A673 (cell line): ENCODE measurements at regions not wholly inside any gene's neighbourhood (a gene's known extent, or its start where the extent isn't known, plus 50 kb on each side); places are given as distances from the start of the nearest gene placed in this dataset.

Experiments used
- BruUV-seq: library from RNA; stranded (reverse); fragments of 400-500 nt; replicated peaks from 2 replicates; lab custom pipeline; 2021; lab: Mats Ljungman, UMichigan
- CTCF ChIA-PET: fragments of 300-600 bp; sonication (Branson Sonifier 250); formaldehyde crosslinking; loops from one replicate; lab custom pipeline; 2022; ENCODE audit warnings: antibody characterized with exemption; lab: Charles Lee
- POLR2A ChIA-PET: fragments of 300-600 bp; sonication (Branson Sonifier 250); formaldehyde crosslinking; loops from one replicate; lab custom pipeline; 2022; ENCODE audit warnings: antibody characterized with exemption; ENCODE audit not compliant: low non-redundant PET; lab: Charles Lee
- DNase-seq: peaks from one replicate; pipeline ENCODE4 v3.0.0-alpha.2; 2015; ENCODE audit warnings: low spot score
- H3K27ac ChIP-seq: fragments of 200-600 bp; sonication (generic); 2 replicates; pipeline ENCODE4 v1.5.1; 2016; ENCODE audit warnings: mixed run types, low read depth, mild to moderate bottlenecking, mixed read lengths, antibody characterized with exemption, low read length; ENCODE audit not compliant: poor library complexity, severe bottlenecking
- H3K27me3 ChIP-seq: fragments of 200-600 bp; sonication (generic); replicated peaks from 2 replicates; pipeline ENCODE4 v1.6.1; 2017; ENCODE audit warnings: mixed run types, low read depth, mild to moderate bottlenecking, mixed read lengths, antibody characterized with exemption, low read length; ENCODE audit not compliant: insufficient read depth, poor library complexity
- H3K36me3 ChIP-seq: fragments of 200-600 bp; sonication (generic); 2 replicates; pipeline ENCODE4 v1.6.1; 2016; ENCODE audit warnings: mixed run types, mild to moderate bottlenecking, mixed read lengths, antibody characterized with exemption, low read length; ENCODE audit not compliant: insufficient read depth, poor library complexity, severe bottlenecking
- H3K4me1 ChIP-seq: fragments of 200-600 bp; sonication (generic); 2 replicates; pipeline ENCODE4 v1.6.1; 2017; ENCODE audit warnings: mixed run types, mild to moderate bottlenecking, mixed read lengths, antibody characterized with exemption, low read length; ENCODE audit not compliant: insufficient read depth, poor library complexity, severe bottlenecking
- H3K4me3 ChIP-seq: fragments of 200-600 bp; sonication (generic); 2 replicates; pipeline ENCODE4 v1.5.1; 2016; ENCODE audit warnings: low read depth, mixed run types, mild to moderate bottlenecking, mixed read lengths, low read length; ENCODE audit not compliant: poor library complexity, severe bottlenecking
- H3K9me3 ChIP-seq: fragments of 200-600 bp; sonication (generic); 2 replicates; pipeline ENCODE4 v1.6.1; 2016; ENCODE audit warnings: mixed run types, low read depth, mild to moderate bottlenecking, mixed read lengths, antibody characterized with exemption, low read length; ENCODE audit not compliant: poor library complexity, severe bottlenecking
- CTCF ChIP-seq: fragments of 300-800, 200-600 bp; sonication (generic); conservative IDR thresholded peaks from 2 replicates; pipeline ENCODE4 v1.5.1; 2017; ENCODE audit warnings: low read depth, mild to moderate bottlenecking, antibody characterized with exemption, low read length, moderate library complexity, mixed read lengths
- EZH2 ChIP-seq: fragments of 200-600 bp; sonication (generic); IDR thresholded peaks from 2 replicates; pipeline ENCODE4 v1.6.1; 2017; ENCODE audit warnings: borderline replicate concordance, low read depth, mild to moderate bottlenecking, mixed read lengths, antibody characterized with exemption, low read length; ENCODE audit not compliant: poor library complexity, severe bottlenecking
- intact Hi-C: fragments of 100-400 bp; cut with micrococcal nuclease; formaldehyde crosslinking; loops from one replicate; pipeline ENCODE4 v1.10.0; 2022; ENCODE audit not compliant: unreplicated experiment

- CTCF ChIA-PET: no interaction called here
- BruUV-seq: no TSS peak
- H3K36me3 ChIP-seq: no peaks in the 10 kb centered on the region
- DNase-seq: no peak
- H3K9me3 ChIP-seq: no peaks in the 10 kb centered on the region
- POLR2A ChIA-PET: no interaction called here
- intact Hi-C loops: no loop called here
- H3K4me3 ChIP-seq: no peak overlapping the region
- H3K27me3 ChIP-seq: no peaks in the 10 kb centered on the region
- H3K27ac ChIP-seq: no peak overlapping the region
- TF ChIP-seq CTCF: no peak
- no peaks in the 10 kb centered on the region for H3K4me1 ChIP-seq
These were observed 76.7 kb upstream of the FAM9C start for GRCh38 chrX:13121020-13121555.

GRCh38 chrX:13120017-13120416, 75.6 kb upstream of the FAM9C start:
- TF ChIP-seq EZH2 (no peak), CTCF (no peak)
- no peak overlapping the region for H3K27ac ChIP-seq
- CTCF ChIA-PET: no interaction called here
- no peaks in the 10 kb centered on the region for H3K36me3 ChIP-seq
- intact Hi-C loops: no loop called here
- POLR2A ChIA-PET: no interaction called here
- no TSS peak for BruUV-seq
- no peaks in the 10 kb centered on the region for H3K9me3 ChIP-seq
- DNase-seq: no peak
- H3K4me1 ChIP-seq: no peaks in the 10 kb centered on the region
- H3K4me3 ChIP-seq: no peak overlapping the region
- no peaks in the 10 kb centered on the region for H3K27me3 ChIP-seq

GRCh38 chrX:13119386-13119785, 75.0 kb upstream of the FAM9C start:
- intact Hi-C loops: no loop called here
- POLR2A ChIA-PET: no interaction called here
- Histone ChIP-seq H3K36me3 (no peaks in the 10 kb centered on the region), H3K27ac (no peak overlapping the region), H3K4me1 (no peaks in the 10 kb centered on the region), H3K27me3 (no peaks in the 10 kb centered on the region), H3K4me3 (no peak overlapping the region), H3K9me3 (no peaks in the 10 kb centered on the region)
- CTCF ChIA-PET: no interaction called here
- DNase-seq: no peak
- TF ChIP-seq EZH2: no peak
- TF ChIP-seq CTCF: no peak
- no TSS peak for BruUV-seq
